ENCODE measurements at regions not wholly inside any gene's neighbourhood (a gene's known extent, or its start where the extent isn't known, plus 50 kb on each side); places are given as distances from the start of the nearest gene placed in this dataset.
"Not testable (repeated sequence)": the region's sequence is repeated elsewhere in the genome, so short reads cannot be mapped to it uniquely, and the experiment has no call there.

DNA sequence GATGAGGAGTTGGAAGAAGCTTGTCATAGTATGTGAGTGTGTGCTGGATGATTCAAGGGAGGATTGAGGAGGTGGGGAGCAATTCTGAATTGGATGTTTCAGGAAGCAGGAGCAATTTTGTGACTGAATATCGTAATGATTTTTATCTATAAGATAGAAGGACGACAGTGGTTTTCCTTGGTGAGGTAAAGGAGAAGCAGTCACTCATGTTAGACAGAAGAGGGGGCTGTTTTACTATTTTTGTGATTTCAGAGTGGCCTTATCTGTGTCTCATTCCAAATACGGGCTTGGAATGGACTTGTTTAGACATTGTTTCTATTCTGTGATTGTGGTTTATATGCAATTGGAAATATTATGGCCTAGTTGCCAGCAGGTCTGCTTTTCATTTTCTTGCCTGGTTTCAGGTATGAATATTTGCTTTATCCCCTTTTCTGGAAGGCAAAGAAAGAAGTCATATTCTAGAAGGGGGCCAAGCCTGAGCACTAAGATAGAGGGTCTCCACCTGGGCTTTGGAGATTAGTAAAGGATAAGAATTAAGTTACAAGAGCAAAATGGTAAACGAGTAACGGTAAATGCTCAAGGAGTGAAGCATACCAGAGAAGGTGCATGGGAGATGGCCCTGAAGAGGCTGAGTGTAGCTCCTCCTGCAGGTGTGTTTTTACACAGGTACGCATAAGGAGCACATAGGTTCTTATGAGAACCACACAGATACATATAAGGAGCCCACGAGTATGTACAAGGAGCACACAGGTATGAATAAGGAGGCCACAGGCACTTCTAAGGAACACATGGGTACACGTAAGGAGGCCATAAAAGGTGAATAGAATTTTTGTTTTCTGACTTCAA is 124.6 kb upstream of the KCNAB1 start:
- Histone ChIP-seq H3K4me1 (ENCODE audit: control insufficient read depth, insufficient read depth, low read length) (no peaks in the 10 kb centered on the region), H3K9me3 (ENCODE audit: control insufficient read depth, insufficient read depth, low read length) (no peaks in the 10 kb centered on the region), H3K4me3 (ENCODE audit: low read depth, low read length) (no peak overlapping the region), H3K27me3 (ENCODE audit: control insufficient read depth, insufficient read depth, low read length) (no peaks in the 10 kb centered on the region), H3K36me3 (ENCODE audit: control insufficient read depth, insufficient read depth, low read length) (no peaks in the 10 kb centered on the region), H3K9ac (ENCODE audit: low read depth, low read length) (no peak overlapping the region)

DNA sequence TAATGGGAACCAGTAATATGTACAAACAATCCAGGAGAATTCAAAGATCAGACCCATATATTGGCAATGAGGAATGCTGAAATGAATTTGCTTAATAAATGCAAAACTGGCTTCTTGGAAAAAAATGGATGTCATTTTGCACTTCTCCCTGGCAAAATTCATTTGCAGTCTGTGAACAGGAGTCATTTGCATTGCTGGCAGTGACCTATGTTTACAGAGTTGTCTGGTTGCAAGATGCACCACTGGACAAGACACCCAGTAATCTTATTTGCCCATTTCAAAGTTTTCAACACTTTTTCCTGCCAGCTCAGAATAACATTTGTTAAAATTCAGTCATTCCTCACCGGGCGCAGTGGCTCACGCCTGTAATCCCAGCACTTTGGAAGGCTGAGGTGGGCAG is 123.5 kb upstream of the KCNAB1 start:
- H3K4me1 ChIP-seq (ENCODE audit: control insufficient read depth, insufficient read depth, low read length): no peaks in the 10 kb centered on the region
- H3K36me3 ChIP-seq (ENCODE audit: control insufficient read depth, insufficient read depth, low read length): no peaks in the 10 kb centered on the region
- H3K9ac ChIP-seq (ENCODE audit: low read depth, low read length): no peak overlapping the region
- no peaks in the 10 kb centered on the region for H3K9me3 ChIP-seq (ENCODE audit: control insufficient read depth, insufficient read depth, low read length)
- no peaks in the 10 kb centered on the region for H3K27me3 ChIP-seq (ENCODE audit: control insufficient read depth, insufficient read depth, low read length)
- no peak overlapping the region for H3K4me3 ChIP-seq (ENCODE audit: low read depth, low read length)

DNA sequence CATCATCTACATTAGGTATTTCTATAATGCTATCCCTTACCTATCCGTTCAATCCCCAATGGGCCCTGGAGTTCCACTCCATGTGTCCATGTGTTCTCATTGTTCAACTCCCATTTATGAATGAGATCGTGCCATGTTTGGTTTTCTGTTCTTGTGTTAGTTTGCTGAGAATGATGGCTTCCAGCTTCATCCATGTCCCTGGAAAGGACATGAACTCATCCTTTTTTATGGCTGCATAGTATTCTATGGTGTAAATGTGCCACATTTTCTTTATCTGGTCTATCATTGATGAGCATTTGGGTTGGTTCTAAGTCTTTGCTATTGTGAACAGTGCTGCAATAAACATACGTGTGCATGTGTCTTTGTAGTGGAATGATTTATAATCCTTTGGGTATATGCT is 122.2 kb upstream of the KCNAB1 start:
- not testable (repeated sequence) for H3K36me3 ChIP-seq (ENCODE audit: control insufficient read depth, insufficient read depth, low read length); H3K4me3 ChIP-seq (ENCODE audit: low read depth, low read length); H3K27me3 ChIP-seq (ENCODE audit: control insufficient read depth, insufficient read depth, low read length); H3K9ac ChIP-seq (ENCODE audit: low read depth, low read length); H3K4me1 ChIP-seq (ENCODE audit: control insufficient read depth, insufficient read depth, low read length); H3K9me3 ChIP-seq (ENCODE audit: control insufficient read depth, insufficient read depth, low read length)

DNA sequence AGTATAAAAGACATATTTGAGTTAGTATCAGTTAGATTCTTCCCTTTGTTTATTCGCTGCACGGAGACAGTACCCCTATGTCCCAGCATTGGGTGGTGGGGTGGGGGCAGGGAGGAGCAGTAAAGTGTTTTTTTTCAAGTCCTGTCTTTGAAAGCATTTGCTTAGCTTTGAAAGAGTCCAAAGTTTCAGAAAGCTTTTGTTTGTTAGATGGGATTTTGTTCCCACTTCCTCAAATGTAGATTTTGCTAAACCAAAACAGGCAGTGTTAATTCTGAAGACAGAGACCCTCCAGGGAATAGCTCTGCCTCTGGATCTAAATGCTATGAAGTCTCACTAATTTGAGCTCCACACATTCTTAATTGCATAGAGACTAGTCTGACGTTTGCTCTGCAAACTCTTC is 114.6 kb upstream of the KCNAB1 start:
- Histone ChIP-seq H3K36me3 (ENCODE audit: control insufficient read depth, insufficient read depth, low read length) (no peaks in the 10 kb centered on the region), H3K4me3 (ENCODE audit: low read depth, low read length) (no peak overlapping the region), H3K27me3 (ENCODE audit: control insufficient read depth, insufficient read depth, low read length) (no peaks in the 10 kb centered on the region), H3K9ac (ENCODE audit: low read depth, low read length) (no peak overlapping the region), H3K9me3 (ENCODE audit: control insufficient read depth, insufficient read depth, low read length) (no peaks in the 10 kb centered on the region), H3K4me1 (ENCODE audit: control insufficient read depth, insufficient read depth, low read length) (peaks cover 5% of the 10 kb centered on the region)

DNA sequence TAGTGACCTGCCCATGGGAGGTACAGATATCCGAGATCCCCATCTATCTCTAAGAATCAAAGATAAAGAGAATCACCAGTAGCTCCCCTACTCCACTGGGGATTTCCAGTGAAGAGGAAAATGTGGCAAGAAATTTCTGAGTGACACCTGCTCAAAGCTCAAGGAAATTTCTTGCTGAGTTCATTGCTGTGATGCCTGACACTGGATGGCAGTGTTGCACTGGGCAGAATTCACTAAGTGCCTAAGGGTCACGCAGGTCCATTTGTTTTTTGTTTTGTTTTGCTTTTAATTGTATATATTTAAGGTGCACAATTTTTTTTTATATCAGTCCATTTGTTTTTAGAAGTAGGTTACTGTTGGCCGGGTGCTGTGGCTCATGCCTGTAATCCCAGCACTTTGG is 109.5 kb upstream of the KCNAB1 start:
- Histone ChIP-seq H3K4me3 (ENCODE audit: low read depth, low read length) (no peak overlapping the region), H3K9ac (ENCODE audit: low read depth, low read length) (no peak overlapping the region), H3K36me3 (ENCODE audit: control insufficient read depth, insufficient read depth, low read length) (no peaks in the 10 kb centered on the region), H3K9me3 (ENCODE audit: control insufficient read depth, insufficient read depth, low read length) (no peaks in the 10 kb centered on the region), H3K4me1 (ENCODE audit: control insufficient read depth, insufficient read depth, low read length) (peaks cover 3% of the 10 kb centered on the region), H3K27me3 (ENCODE audit: control insufficient read depth, insufficient read depth, low read length) (no peaks in the 10 kb centered on the region)

DNA sequence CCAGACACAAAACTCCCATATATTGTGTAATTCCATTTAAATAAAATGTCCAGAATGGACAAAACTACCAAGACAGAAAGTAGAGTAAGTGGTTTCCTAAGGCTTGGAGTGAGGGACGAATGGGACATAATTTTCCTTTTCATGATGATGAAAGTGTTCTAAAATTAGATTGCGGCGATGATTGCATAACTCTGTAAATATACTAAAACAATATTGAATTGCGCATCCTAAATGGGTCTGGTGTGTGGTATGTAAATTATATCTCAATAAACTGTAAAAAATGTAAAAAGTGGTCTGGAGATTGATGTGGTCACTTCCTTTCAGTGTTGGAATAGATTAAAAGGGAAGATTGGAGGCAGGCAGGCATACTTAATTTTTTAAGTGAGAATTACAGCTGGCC is 105.9 kb upstream of the KCNAB1 start:
- H3K27me3 ChIP-seq (ENCODE audit: control insufficient read depth, insufficient read depth, low read length): no peaks in the 10 kb centered on the region
- no peak overlapping the region for H3K4me3 ChIP-seq (ENCODE audit: low read depth, low read length)
- no peaks in the 10 kb centered on the region for H3K4me1 ChIP-seq (ENCODE audit: control insufficient read depth, insufficient read depth, low read length)
- no peaks in the 10 kb centered on the region for H3K36me3 ChIP-seq (ENCODE audit: control insufficient read depth, insufficient read depth, low read length)
- H3K9me3 ChIP-seq (ENCODE audit: control insufficient read depth, insufficient read depth, low read length): no peaks in the 10 kb centered on the region
- H3K9ac ChIP-seq (ENCODE audit: low read depth, low read length): no peak overlapping the region

DNA sequence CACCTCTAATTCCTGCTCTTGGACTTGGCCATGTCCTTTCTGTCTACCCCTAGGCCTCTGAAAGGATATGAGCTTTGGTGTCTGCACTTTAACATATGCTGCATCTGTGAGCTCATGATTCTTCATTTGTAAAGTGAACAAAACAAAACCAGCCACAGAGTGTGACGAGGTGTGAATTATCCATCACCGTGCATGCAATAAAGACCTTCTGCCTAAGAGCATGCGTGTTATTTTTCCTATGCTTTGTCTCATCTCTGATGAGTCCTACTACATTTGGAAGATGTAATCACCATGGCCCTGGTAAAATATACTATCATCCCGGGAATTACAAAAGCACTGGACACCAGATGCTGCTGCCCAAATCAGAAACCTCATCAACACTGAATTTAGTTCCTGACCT is 103.5 kb upstream of the KCNAB1 start:
- H3K27me3 ChIP-seq (ENCODE audit: control insufficient read depth, insufficient read depth, low read length): no peaks in the 10 kb centered on the region
- H3K4me3 ChIP-seq (ENCODE audit: low read depth, low read length): no peak overlapping the region
- H3K9me3 ChIP-seq (ENCODE audit: control insufficient read depth, insufficient read depth, low read length): no peaks in the 10 kb centered on the region

DNA sequence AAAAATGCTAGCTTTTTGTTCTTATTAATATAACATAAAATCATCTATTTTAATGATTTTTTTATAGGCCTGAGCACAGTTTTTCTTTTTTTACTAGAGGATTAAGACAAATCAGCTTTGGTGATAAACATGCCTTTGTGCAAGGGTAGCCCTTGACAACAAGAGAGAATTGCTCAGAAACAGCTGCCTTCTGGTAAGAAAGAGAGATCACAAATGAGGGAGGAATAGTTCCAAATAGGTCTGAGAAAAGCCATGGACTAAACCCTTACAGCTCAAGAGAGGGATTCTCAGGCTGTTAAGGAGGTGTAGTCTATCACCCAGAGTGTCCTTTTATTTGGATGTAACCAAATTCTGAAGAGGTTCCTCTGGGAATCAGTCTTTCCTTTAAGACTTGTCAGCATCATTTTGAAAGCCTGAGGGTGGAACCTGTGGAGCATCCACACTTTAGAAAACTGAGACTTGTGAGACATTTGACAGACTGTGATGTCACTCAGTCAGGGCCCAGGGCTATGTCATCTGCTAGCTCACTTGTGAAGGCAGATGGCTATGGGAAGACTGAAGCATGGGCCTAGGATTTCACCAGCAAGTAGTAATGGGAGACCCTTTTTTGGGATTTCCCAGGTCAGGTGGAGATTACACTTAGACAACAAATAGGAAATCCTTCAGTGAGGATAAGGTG is 102.9 kb upstream of the KCNAB1 start:
- Histone ChIP-seq H3K36me3 (ENCODE audit: control insufficient read depth, insufficient read depth, low read length) (no peaks in the 10 kb centered on the region), H3K9ac (ENCODE audit: low read depth, low read length) (no peak overlapping the region), H3K4me3 (ENCODE audit: low read depth, low read length) (no peak overlapping the region), H3K4me1 (ENCODE audit: control insufficient read depth, insufficient read depth, low read length) (peaks cover 7% of the 10 kb centered on the region), H3K27me3 (ENCODE audit: control insufficient read depth, insufficient read depth, low read length) (no peaks in the 10 kb centered on the region), H3K9me3 (ENCODE audit: control insufficient read depth, insufficient read depth, low read length) (no peaks in the 10 kb centered on the region)

More for the DNA sequence above, 103.5 kb upstream of the KCNAB1 start:
- Histone ChIP-seq H3K4me1 (ENCODE audit: control insufficient read depth, insufficient read depth, low read length) (peaks cover 7% of the 10 kb centered on the region), H3K36me3 (ENCODE audit: control insufficient read depth, insufficient read depth, low read length) (no peaks in the 10 kb centered on the region), H3K9ac (ENCODE audit: low read depth, low read length) (no peak overlapping the region)

DNA sequence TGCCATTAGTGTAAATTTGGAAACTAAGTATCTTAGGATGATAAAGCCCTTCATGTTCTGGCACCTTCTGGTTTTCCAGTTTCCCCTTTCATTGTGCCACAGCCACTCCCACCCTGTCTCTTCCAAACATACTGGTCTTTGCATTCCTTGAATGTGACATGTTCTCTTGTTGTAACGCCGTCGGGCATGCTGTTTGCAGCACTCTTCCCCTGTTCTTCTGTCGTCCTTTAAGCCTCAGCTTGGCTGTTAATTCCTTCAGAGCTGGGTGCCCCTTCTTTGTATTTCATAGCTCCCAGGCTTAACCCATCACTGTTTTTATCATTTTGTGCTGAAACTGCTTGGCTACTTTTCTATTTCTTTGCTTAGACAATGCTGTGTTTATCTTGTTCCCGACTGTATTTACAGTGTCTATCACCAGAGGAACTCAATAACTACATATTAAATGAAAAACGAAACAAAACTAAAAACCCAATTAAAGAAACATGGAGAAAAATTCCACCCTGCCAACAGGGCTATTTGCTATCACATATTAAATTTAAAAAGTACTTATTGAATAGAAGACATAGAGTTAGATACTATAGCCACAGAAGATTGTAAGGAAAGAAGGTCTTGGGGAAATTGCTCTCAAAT is 95.4 kb upstream of the KCNAB1 start:
- no peak overlapping the region for H3K9ac ChIP-seq (ENCODE audit: low read depth, low read length)
- H3K4me3 ChIP-seq (ENCODE audit: low read depth, low read length): no peak overlapping the region
- H3K36me3 ChIP-seq (ENCODE audit: control insufficient read depth, insufficient read depth, low read length): no peaks in the 10 kb centered on the region
- H3K4me1 ChIP-seq (ENCODE audit: control insufficient read depth, insufficient read depth, low read length): peaks cover 4% of the 10 kb centered on the region
- H3K9me3 ChIP-seq (ENCODE audit: control insufficient read depth, insufficient read depth, low read length): no peaks in the 10 kb centered on the region
- no peaks in the 10 kb centered on the region for H3K27me3 ChIP-seq (ENCODE audit: control insufficient read depth, insufficient read depth, low read length)

DNA sequence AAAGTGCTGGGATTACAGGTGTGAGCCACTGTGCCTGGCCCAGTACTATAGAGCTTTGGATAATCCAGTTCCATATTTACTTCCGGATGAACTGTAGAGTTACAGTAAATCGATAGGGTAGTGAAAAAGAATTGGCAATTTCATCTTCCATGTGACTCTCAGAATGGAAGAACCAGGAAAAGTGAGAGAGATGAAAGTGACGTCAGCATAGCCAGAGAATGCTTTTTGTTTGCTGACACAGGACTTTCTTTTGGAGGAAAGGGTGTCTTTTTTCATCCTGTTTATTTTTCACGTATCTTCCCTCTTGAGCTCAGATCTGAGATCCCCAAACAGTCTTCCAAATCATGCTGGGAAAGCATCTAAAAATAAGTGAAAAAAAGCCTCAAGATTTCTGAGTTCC is 91.2 kb upstream of the KCNAB1 start:
- peaks cover 4% of the 10 kb centered on the region for H3K4me1 ChIP-seq (ENCODE audit: control insufficient read depth, insufficient read depth, low read length)
- H3K27me3 ChIP-seq (ENCODE audit: control insufficient read depth, insufficient read depth, low read length): no peaks in the 10 kb centered on the region
- H3K36me3 ChIP-seq (ENCODE audit: control insufficient read depth, insufficient read depth, low read length): no peaks in the 10 kb centered on the region
- no peak overlapping the region for H3K4me3 ChIP-seq (ENCODE audit: low read depth, low read length)
- no peak overlapping the region for H3K9ac ChIP-seq (ENCODE audit: low read depth, low read length)
- no peaks in the 10 kb centered on the region for H3K9me3 ChIP-seq (ENCODE audit: control insufficient read depth, insufficient read depth, low read length)

DNA sequence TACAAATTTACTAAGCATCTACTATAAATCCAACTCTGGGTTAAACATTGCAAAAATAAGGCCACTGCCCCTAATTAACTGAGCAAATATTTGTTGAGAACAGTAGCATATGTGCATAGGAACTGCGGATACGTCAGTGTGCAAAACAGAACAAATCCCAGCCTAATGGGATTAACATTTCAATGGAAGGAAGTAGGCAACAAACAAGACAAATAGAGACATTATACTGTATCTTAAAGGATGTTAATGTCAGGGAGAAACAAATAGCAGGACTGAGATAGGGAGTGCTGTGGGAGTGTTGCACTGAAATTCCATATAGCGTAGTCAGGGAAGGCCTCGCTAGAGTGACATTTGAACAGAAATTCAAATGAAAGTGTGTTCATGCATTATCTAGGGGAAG is 89.7 kb upstream of the KCNAB1 start:
- Histone ChIP-seq H3K9ac (ENCODE audit: low read depth, low read length) (peak overlapping the region; percentile 2), H3K27me3 (ENCODE audit: control insufficient read depth, insufficient read depth, low read length) (no peaks in the 10 kb centered on the region), H3K4me3 (ENCODE audit: low read depth, low read length) (no peak overlapping the region), H3K4me1 (ENCODE audit: control insufficient read depth, insufficient read depth, low read length) (peaks cover 4% of the 10 kb centered on the region), H3K36me3 (ENCODE audit: control insufficient read depth, insufficient read depth, low read length) (no peaks in the 10 kb centered on the region), H3K9me3 (ENCODE audit: control insufficient read depth, insufficient read depth, low read length) (no peaks in the 10 kb centered on the region)

DNA sequence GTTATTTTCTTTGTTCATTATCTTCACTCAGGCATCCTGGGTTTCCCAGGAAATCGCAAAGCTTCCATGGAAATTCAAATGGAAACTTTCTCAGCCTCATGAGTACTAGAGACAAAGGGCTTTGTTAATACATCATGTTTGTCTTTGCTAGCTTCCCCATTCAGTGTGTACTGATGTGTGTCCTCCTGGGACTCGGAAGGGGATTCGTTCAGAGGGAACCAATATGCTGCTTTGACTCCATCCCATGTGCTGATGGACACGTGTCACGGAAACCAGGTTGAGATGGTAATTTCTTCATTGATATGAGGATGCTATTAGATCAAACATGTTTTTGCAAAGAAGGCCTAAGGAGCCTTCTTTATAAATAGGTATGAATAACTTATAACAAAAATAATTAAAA is 87.0 kb upstream of the KCNAB1 start:
- Histone ChIP-seq H3K4me3 (ENCODE audit: low read depth, low read length) (no peak overlapping the region), H3K4me1 (ENCODE audit: control insufficient read depth, insufficient read depth, low read length) (peaks cover 4% of the 10 kb centered on the region), H3K27me3 (ENCODE audit: control insufficient read depth, insufficient read depth, low read length) (no peaks in the 10 kb centered on the region), H3K9ac (ENCODE audit: low read depth, low read length) (no peak overlapping the region), H3K9me3 (ENCODE audit: control insufficient read depth, insufficient read depth, low read length) (no peaks in the 10 kb centered on the region), H3K36me3 (ENCODE audit: control insufficient read depth, insufficient read depth, low read length) (no peaks in the 10 kb centered on the region)
